WTC11 (cell line): ENCODE measurements at regions not wholly inside any gene's neighbourhood (a gene's known extent, or its start where the extent isn't known, plus 50 kb on each side); places are given as distances from the start of the nearest gene placed in this dataset.

Experiments used
- CTCF ChIP-seq: fragments of 200-600 bp; IDR thresholded peaks from 2 replicates; pipeline ENCODE4 v1.8.0; 2022; ENCODE audit warnings: antibody characterized with exemption
- USF1 ChIP-seq: sonication (generic); formaldehyde crosslinking; IDR thresholded peaks from 2 replicates; pipeline ENCODE4 v1.8.0; 2022; ENCODE audit warnings: mild to moderate bottlenecking, missing genetic modification reagents
- ZNF138 ChIP-seq: sonication (generic); formaldehyde crosslinking; conservative IDR thresholded peaks from 2 replicates; pipeline ENCODE4 v1.8.1; 2022; ENCODE audit warnings: mild to moderate bottlenecking, moderate library complexity, missing genetic modification reagents

- TF ChIP-seq USF1 (CRISPR knock-in tag), result no peak
- TF ChIP-seq CTCF, result no peak
- TF ChIP-seq ZNF138 (CRISPR knock-in tag), result no peak
These were observed 447.6 kb downstream of the SUCLA2 start for GRCh38 chr13:47553329-47553977.
